Mammary epithelial cell (primary cell): ENCODE measurements at regions not wholly inside any gene's neighbourhood (a gene's known extent, or its start where the extent isn't known, plus 50 kb on each side); places are given as distances from the start of the nearest gene placed in this dataset.

ENCODE experiments used
- EZH2 ChIP-seq: IDR thresholded peaks from 2 replicates; pipeline ENCODE4 v1.6.1; 2012; ENCODE audit warnings: low read length, inconsistent platforms, borderline replicate concordance
- TF ChIP-seq, protein P1 (sequence below), 2 donors: IDR thresholded peaks in 1 of 2; conservative IDR thresholded peaks in 1 of 2; 2 replicates each; pipeline ENCODE4 v1.5.1; 2011 to 2012; ENCODE audit warnings: inconsistent platforms in 2 of 2, low read length in 2 of 2, mild to moderate bottlenecking in 2 of 2, control low read depth in 1 of 2, low read depth in 1 of 2; ENCODE audit not compliant: insufficient read depth in 1 of 2; ENCODE audit errors: extremely low read depth in 1 of 2

DNA sequence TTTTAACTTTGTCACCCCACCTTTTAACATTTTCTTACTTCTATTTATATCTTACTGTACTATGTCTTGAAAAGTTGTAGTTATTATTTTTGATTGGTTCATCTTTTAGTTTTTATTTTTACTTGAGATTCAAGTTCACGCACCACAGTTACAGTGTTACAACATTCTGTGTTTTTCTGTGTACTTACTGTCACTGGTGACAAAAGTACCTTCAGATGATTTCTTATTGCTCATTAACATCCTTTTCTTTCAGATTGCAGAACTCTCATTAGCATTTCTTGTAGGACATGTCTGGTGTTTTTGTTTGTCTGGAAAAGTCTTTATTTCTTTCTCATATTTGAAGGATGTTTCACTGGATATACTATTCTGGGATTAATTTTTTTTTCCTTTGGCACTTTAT lies 289.9 kb downstream of the BCAT1 start:
- TF ChIP-seq, protein P1, sequence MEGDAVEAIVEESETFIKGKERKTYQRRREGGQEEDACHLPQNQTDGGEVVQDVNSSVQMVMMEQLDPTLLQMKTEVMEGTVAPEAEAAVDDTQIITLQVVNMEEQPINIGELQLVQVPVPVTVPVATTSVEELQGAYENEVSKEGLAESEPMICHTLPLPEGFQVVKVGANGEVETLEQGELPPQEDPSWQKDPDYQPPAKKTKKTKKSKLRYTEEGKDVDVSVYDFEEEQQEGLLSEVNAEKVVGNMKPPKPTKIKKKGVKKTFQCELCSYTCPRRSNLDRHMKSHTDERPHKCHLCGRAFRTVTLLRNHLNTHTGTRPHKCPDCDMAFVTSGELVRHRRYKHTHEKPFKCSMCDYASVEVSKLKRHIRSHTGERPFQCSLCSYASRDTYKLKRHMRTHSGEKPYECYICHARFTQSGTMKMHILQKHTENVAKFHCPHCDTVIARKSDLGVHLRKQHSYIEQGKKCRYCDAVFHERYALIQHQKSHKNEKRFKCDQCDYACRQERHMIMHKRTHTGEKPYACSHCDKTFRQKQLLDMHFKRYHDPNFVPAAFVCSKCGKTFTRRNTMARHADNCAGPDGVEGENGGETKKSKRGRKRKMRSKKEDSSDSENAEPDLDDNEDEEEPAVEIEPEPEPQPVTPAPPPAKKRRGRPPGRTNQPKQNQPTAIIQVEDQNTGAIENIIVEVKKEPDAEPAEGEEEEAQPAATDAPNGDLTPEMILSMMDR (conservative IDR thresholded peaks at IDR 0.05 in 1 of 2, IDR thresholded peaks at IDR 0.05 in 1 of 2; ENCODE audit: extremely low read depth in 1 of 2, insufficient read depth in 1 of 2, low read depth in 1 of 2, low read length in 2 of 2), result no peak
- TF ChIP-seq EZH2, result no peak
